ENCODE measurements at regions not wholly inside any gene's neighbourhood (a gene's known extent, or its start where the extent isn't known, plus 50 kb on each side); places are given as distances from the start of the nearest gene placed in this dataset.

DNA sequence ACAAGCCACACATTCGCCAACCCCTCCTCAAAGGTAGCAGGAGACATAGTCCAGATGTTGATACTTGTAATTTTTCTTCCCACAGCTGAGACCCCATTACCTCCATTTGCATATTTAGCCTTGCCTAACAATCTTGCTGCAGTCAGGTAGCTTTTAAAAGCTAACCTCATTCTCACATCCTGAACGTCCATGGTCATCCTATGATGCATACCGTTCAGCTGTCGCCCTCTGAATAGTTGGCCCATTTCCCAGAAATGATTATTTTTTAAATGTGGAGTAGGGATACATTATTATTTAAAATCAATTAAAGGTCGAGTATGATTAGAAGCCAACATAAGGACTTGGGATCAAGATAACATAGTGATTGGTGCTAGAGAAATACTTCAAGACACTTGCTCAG, 165.0 kb downstream of the MEX3B start:
- TF ChIP-seq GATA2 (IDR thresholded peaks at IDR 0.05; ENCODE audit: low read depth, low read length) (no peak), GATA3 (IDR thresholded peaks at IDR 0.05; ENCODE audit: low read depth, low read length) (no peak)

DNA sequence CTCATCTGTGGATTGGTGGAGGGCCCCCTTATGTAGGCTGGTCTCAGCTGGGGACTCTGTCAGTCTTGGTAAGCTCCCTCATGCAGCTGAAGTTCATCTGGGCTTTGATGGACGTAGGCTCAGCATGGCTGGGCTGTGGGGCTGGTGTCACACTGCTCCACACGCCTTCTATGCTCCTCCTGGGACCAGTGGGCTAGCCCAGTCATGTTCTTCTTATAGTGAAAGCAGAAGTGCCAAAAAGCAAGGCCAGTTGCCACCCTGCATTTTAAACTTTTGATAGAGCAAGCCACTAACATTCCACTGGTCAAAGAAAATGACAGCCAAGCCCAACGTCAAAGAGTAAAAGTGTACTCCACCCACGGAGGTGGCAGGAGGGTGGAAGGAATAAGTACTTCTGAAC, 165.5 kb downstream of the MEX3B start:
- TF ChIP-seq GATA2 (IDR thresholded peaks at IDR 0.05; ENCODE audit: low read depth, low read length) (no peak), GATA3 (IDR thresholded peaks at IDR 0.05; ENCODE audit: low read depth, low read length) (no peak)

DNA sequence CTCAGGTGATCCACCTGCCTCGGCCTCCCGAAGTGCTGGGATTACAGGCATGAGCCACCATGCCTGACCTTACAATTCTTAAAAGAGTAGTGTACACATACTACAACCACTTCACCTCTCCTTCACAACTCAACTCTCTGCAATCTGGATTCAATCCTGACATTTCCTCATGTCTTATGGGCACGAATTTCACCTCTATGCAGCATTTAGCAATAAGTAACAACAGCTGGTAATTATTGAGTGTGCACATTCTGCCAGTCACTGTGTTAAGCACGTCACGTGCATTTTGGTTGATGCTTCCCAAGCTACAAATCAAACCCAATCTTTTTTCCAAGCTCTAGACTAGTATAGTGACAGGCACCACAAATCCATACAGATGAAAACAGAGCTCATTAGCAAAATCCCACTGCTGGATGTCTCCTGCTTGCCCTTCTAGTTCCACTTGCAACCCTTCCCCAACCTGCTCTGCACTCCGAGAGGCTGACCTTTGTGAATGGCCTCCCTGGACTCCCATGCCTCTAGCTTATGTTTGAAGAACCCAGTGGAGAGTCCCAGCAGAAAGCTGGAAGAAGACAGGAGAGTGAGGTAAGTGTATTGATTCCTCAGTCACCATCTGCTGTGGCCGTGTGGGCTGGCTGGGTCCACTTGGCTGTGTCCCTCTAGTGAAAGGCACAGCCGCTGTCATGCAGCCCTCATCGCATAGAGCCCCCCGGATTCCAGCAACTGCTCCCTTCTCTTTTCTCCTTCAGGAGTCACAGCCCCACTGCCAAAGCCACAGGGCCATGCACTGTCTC, 176.5 kb downstream of the MEX3B start:
- TF ChIP-seq GATA3 (IDR thresholded peaks at IDR 0.05; ENCODE audit: low read depth, low read length) (no peak), GATA2 (IDR thresholded peaks at IDR 0.05; ENCODE audit: low read depth, low read length) (no peak)

DNA sequence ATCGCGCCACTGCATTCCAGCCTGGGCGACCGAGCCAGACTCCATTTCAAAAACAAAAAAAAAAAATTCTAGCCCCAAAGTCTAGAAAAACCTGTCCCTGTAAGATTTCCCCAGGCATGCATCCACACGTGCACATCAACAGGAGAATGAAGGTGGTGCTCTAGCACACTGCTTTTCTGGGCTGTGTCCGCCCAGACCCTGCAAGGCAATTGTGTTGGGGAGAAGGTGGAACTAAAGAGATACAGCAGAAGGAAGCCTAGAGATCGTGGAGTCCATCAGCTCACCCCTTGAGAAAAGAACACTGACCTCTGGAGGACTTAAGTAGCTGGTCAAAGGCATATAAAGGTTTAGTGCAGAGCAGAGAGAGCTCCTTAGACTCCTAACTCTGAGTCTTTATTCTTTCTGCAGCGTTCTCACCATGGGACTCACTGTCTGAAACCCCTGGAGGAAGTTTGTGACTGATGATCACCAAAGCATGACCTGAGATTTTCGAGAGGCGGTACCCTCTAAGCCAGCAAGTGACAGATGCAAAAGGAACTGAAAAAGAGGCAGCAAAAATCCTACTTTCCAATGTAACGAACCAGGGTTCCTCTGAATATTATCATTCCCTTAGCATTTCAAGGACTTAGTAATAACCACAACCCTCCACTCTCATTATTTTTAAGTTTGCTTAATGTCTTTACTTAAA, 179.8 kb downstream of the MEX3B start:
- TF ChIP-seq GATA2 (IDR thresholded peaks at IDR 0.05; ENCODE audit: low read depth, low read length): no peak
- TF ChIP-seq GATA3 (IDR thresholded peaks at IDR 0.05; ENCODE audit: low read depth, low read length): no peak

DNA sequence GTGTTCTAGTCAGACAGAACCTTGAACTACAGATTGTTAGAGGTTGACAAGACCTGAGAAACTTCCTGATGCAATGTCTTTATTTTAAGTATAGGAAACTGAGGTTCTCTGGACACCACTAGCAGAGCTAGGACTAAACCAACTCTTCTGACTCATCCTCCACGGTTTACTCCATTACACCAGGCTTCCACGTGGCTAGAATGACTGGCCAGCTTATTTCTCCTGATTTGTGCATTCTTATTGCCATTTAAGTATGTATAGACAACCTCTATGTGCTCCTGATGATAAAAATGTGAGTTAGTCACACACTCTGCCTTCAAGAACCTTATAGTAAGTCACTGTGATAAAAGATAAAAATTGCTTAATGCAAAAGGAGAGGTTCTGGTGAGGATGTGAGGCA, 182.7 kb downstream of the MEX3B start:
- TF ChIP-seq GATA2 (IDR thresholded peaks at IDR 0.05; ENCODE audit: low read depth, low read length) (no peak), GATA3 (IDR thresholded peaks at IDR 0.05; ENCODE audit: low read depth, low read length) (no peak)

DNA sequence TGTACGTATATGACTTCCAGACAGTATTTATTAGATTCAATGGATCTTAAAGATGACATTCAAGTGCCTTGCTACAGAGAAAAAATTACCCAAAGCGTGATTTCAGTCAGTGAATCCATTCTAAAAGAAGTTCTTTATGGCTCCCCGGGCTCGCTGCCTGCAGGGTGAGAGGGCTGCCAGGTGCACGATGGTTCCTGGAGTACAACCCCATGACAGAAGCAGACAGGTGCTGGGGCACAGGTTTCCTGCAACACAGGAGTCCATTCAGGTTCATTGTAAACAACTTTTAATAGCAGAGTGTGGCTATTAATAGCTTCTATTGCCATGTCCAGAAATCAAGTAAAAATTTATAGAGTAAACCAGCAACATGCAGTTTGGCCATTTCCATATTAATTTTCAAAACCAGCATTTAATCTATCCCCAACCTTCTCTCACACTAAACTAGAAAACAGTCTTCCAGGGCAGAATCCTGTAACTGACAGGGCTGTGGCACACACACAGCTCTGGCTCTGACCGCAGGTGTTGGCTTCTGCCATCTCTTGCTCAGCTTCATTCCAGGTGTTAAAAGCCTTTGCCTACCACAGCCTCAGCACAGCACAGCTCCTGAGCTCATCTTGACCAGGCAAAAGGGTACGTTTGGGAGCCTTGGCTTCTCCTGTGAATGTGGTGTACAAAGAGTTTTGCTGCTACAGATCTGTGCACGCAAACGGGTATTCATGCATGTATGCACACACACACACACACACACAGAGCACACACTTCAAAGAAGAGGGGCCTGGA, 185.9 kb downstream of the MEX3B start:
- TF ChIP-seq GATA2 (IDR thresholded peaks at IDR 0.05; ENCODE audit: low read depth, low read length) (no peak), GATA3 (IDR thresholded peaks at IDR 0.05; ENCODE audit: low read depth, low read length) (no peak)

DNA sequence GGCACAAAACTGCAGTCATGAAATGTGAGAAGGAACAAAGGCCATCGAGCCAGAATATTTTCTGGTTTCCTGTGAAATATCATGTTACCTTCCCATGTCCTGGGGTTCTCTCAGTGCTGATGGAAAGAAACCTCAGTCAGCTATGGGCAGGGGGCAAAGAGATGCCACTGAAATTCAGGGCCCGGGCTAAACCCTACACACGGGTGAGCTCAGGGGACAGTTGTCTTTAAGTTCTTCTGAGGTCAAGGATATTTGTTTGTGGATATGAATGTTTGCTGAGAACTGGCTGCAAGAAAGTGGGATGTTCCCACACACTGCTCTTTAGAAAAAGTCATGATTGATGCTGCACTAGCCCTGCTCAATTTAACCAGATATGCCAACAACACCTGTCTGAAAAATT, 187.2 kb downstream of the MEX3B start:
- TF ChIP-seq GATA3 (IDR thresholded peaks at IDR 0.05; ENCODE audit: low read depth, low read length) (no peak), GATA2 (IDR thresholded peaks at IDR 0.05; ENCODE audit: low read depth, low read length) (no peak)

DNA sequence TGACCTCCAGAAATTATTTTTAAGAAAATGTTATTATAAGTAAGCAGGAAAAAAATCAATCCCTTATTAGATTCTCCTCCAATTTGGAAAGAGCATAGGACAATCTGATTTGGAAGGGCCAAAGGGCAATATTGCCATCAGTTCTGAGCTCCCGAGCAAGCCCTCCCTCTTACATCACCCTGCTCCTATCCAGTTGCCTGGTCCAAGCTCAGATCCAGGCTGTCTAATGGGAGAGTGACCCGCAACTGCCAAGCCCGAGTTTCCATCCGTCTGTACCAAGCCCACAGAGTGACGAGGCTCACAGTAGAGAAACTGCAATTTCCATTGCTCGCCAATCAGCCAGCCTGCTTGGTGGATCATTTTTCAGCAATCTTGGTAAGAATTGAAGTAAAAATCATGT, 187.7 kb downstream of the MEX3B start:
- no peak for TF ChIP-seq GATA3 (IDR thresholded peaks at IDR 0.05; ENCODE audit: low read depth, low read length)

DNA sequence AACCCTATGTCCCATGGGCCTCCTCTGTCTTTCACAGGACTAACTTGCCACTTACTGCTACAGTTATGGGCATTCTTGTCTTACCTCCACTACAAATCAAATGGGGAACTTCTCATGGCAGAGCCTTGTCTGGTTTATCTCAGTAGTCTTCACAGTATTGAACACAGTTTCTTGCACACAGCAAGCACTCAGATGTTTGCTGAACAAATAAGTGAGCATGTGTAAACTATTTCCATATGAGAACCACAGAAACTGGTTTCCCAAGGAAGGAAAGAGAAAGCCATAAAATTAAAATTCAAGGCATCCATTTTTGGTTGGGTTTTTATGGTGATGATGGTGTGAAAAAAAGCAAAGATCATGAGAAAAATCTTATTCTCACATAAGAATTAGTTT, 189.2 kb downstream of the MEX3B start:
- TF ChIP-seq GATA3 (IDR thresholded peaks at IDR 0.05; ENCODE audit: low read depth, low read length): no peak
- TF ChIP-seq GATA2 (IDR thresholded peaks at IDR 0.05; ENCODE audit: low read depth, low read length): no peak

DNA sequence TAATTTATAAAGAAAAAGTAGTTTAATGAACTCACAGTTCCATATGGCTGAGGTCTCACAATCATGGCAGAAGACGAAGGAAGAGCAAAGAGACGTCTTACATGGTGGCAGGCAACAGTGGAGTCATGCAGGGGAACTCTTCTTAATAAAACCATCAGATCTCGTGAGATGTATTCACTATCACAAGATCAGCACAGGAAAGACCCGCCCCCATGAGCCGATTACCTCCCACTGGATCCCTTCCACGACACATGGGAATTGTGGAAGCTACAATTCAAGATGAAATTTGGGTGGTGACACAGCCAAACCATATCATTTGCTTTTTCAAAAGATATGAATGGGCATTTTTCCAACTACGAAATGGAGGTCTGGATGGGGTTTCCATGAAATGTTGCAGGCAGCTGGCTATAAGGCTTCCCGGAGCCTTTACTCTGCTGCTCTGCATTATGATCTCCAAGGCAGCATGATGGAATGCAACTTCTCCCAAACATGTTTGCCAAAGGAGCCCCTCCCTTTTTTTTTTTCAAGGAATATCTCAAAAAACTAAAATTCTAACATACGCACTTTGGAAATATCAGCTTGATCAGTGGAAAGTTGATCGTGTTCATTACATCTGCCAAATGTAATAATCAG, 189.7 kb downstream of the MEX3B start:
- TF ChIP-seq GATA2 (IDR thresholded peaks at IDR 0.05; ENCODE audit: low read depth, low read length) (no peak), GATA3 (IDR thresholded peaks at IDR 0.05; ENCODE audit: low read depth, low read length) (no peak)

DNA sequence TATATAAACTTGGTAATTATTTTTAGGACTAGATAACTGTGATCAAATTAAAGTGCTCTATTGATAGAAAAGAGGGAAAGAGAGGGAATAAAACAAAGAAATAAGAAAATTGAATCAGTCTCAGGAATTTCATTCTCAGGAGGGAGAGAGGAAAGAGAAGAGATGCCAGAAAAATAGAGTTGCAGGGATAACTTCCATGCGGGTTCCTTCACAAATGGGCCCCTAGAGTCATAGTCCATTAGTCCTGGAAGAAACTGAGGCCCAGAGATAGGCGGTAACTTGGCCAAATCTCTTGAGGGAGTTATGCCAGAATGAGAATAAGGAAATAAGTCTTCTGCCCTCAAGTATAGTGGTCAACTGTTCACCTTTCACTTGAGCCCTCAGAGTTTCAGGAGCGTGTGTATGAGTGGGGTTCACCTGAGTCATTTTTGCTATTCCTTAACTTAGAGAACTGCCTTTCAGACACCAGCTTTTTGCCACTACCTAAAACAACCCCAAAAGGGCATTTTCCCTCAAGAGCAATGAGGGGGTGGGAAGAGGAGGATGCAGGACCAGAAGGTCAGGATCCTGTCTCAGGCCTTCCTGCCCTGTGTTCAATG, 192.6 kb downstream of the MEX3B start:
- no peak for TF ChIP-seq GATA2 (IDR thresholded peaks at IDR 0.05; ENCODE audit: low read depth, low read length)
- TF ChIP-seq GATA3 (IDR thresholded peaks at IDR 0.05; ENCODE audit: low read depth, low read length): no peak

DNA sequence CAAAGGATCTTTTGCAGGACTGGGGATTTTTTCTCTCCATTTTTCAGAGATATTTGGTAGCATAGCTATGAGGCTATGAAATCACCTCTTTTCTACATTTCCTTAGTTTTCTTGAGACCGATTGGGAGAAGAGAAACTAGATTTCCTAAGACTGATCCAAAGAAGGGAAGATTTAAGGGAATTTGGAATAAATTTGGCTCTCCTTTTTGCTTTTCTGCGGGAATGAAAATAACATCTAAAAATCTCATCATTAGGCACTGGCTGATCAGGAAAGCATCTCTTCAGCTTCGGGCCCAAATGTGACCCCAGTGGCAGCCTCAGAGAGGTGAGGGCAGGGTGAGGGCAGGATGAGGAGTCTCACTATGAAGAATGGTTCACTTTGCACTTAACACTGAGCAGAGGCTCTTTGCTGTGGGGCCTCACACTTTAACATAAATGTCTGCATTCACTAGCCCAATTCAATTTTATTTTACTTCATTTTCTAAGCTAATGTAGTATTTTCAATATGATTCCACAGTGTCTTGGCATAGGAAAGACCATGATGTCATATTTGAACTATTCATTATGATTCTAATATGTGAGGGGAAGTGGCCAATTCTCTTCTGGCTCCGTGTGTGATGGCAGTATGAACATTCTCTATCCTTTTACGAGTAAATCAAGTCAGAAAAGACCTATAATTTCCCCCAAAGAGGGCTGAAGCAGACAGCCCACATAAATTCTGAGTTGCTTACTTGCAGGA, 193.2 kb downstream of the MEX3B start:
- TF ChIP-seq GATA2 (IDR thresholded peaks at IDR 0.05; ENCODE audit: low read depth, low read length): no peak
- no peak for TF ChIP-seq GATA3 (IDR thresholded peaks at IDR 0.05; ENCODE audit: low read depth, low read length)

DNA sequence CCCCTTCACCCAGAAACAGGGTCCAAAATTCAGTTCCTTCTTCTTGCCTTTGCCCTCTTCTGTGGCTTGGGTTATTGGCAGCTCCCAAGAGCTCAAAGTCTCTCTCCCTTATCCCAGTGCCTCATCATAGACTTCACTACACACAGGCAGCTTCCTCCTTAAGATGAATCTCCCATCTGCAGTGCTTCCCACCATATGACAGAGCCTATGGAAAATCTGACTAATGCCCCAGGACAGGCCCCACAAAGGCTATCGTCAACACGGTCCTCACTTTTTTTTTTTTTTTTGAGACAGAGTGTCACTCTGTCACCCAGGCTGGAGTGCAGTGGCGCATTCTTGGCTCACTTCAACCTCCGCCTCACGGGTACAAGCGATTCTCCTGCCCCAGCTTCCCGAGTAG, 194.1 kb downstream of the MEX3B start:
- TF ChIP-seq GATA3 (IDR thresholded peaks at IDR 0.05; ENCODE audit: low read depth, low read length): no peak
- TF ChIP-seq GATA2 (IDR thresholded peaks at IDR 0.05; ENCODE audit: low read depth, low read length): no peak

All from SH-SY5Y (cell line).